ENCODE measurements at regions not wholly inside any gene's neighbourhood (a gene's known extent, or its start where the extent isn't known, plus 50 kb on each side); places are given as distances from the start of the nearest gene placed in this dataset.

DNA sequence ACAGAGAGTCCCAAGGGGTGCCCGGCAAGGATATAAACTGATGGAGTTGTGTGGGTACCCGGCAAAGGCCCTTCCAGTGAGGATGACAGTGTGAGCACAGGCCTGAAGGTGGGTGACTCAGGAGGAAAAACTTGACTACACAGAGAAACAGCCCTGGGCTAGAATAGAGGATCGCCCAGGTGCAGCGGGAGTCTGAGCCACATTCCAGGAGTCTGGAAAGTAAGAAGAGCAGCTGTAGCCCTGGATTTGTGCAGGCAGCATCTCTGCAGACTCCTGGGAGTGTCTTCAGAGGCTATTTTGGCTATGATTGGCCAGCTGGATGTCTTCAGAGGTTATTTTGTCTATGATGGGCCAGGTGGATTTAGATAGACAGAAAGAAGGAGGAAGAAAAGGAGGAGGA lies 367.6 kb upstream of the MKI67 start:
- no peak overlapping the region for H3K4me2 ChIP-seq (ENCODE audit: low read depth, low read length)
- no TSS peak for BruUV-seq (replicated peaks)
- no peak for FAIRE-seq
- no peak overlapping the region for H3K9ac ChIP-seq (ENCODE audit: insufficient read depth, low read depth, low read length)
- ChIA-PET CTCF (ENCODE audit: low intra/inter-chr PET ratio, low total read pairs) (no interaction called here), POLR2A (no interaction called here)
- ATAC-seq, result no peak
- DNase-seq (ENCODE audit: low spot score), result no peak
- H3K9me3 ChIP-seq (ENCODE audit: low read length), result no peaks in the 10 kb centered on the region
- no peaks in the 10 kb centered on the region for H3K4me1 ChIP-seq (ENCODE audit: insufficient read depth, low read length)
- in situ Hi-C loops (cut with HindIII; ENCODE audit: extremely low pct_ligation_motif_present, low pct_unique_long_range_greater_than_20kb), result no loop called here
- 4% methylated on average over 4 of the region's 4 CpGs for WGBS (ENCODE audit: low lambda C conversion rate)
- H3K27ac ChIP-seq (ENCODE audit: extremely low read length, insufficient read depth, low read length), result no peak overlapping the region
- no peak for TF ChIP-seq GLI4 (CRISPR knock-in tag; IDR thresholded peaks at IDR 0.05; ENCODE audit: borderline replicate concordance)
- TF ChIP-seq GABPA (IDR thresholded peaks at IDR 0.05; ENCODE audit: low read depth, low read length), result no peak
- TF ChIP-seq GABPA (CRISPR knock-in tag; IDR thresholded peaks at IDR 0.05; ENCODE audit: low read depth), result no peak
- no peak for TF ChIP-seq SALL2 (CRISPR knock-in tag; IDR thresholded peaks at IDR 0.05)
- TF ChIP-seq NFATC3 (CRISPR knock-in tag; IDR thresholded peaks at IDR 0.05), result no peak
- TF ChIP-seq ZNF503 (CRISPR knock-in tag; IDR thresholded peaks at IDR 0.05), result no peak
- no peak for TF ChIP-seq ATF1 (CRISPR knock-in tag; IDR thresholded peaks at IDR 0.05)
- H3K4me3 ChIP-seq (replicated peaks in 1 of 3; ENCODE audit: insufficient read depth in 1 of 3, low read depth in 2 of 3, low read length in 3 of 3), result no peak overlapping the region
- no peaks in the 10 kb centered on the region for H4K20me1 ChIP-seq (ENCODE audit: insufficient read depth, low read length)
- H3K79me2 ChIP-seq (ENCODE audit: insufficient read depth, low read length), result no peaks in the 10 kb centered on the region
- H2AFZ ChIP-seq (ENCODE audit: low read length), result no peak overlapping the region
- intact Hi-C loops (cut with micrococcal nuclease; ENCODE audit: unreplicated experiment), result no loop called here
- no peaks in the 10 kb centered on the region for H3K36me3 ChIP-seq (replicated peaks in 1 of 2; ENCODE audit: control insufficient read depth in 1 of 2, insufficient read depth in 2 of 2, low read length in 2 of 2)
- peaks cover 0 to 8% of the 10 kb centered on the region in 2 experiments; a peak in 3 of 5 replicates for H3K27me3 ChIP-seq (ENCODE audit: control insufficient read depth in 1 of 2, insufficient read depth in 2 of 2, low read length in 2 of 2)

DNA sequence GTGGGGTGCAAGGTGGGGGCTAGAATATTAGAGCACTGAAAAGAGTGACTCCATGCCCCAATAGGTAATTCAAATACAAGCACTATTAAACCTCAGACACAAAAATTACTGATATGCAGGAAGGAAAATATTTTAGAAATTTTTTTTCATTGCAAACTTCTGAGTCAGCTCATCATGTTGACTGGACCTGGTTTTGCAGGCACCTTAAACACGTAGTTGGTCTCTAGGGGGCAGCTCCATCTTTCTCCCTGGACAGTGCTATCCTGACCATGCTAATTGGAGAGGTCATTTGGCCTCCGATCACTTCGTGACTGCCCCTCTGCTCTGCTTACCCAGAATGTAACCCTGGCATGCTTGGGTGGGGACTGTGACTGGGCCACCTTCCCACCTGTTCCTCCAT lies 368.4 kb upstream of the MKI67 start:
- BruUV-seq (replicated peaks), result no TSS peak
- in situ Hi-C loops (cut with HindIII; ENCODE audit: extremely low pct_ligation_motif_present, low pct_unique_long_range_greater_than_20kb) (no loop called here), intact Hi-C loops (cut with micrococcal nuclease; ENCODE audit: unreplicated experiment) (no loop called here)
- Histone ChIP-seq H3K4me2 (ENCODE audit: low read depth, low read length) (no peak overlapping the region), H2AFZ (ENCODE audit: low read length) (no peak overlapping the region), H3K9me3 (ENCODE audit: low read length) (no peaks in the 10 kb centered on the region), H3K27ac (ENCODE audit: extremely low read length, insufficient read depth, low read length) (no peak overlapping the region), H3K79me2 (ENCODE audit: insufficient read depth, low read length) (no peaks in the 10 kb centered on the region), H3K27me3 (ENCODE audit: control insufficient read depth in 1 of 2, insufficient read depth in 2 of 2, low read length in 2 of 2) (peaks cover 0 to 8% of the 10 kb centered on the region in 2 experiments; a peak in 3 of 5 replicates), H3K9ac (ENCODE audit: insufficient read depth, low read depth, low read length) (no peak overlapping the region), H4K20me1 (ENCODE audit: insufficient read depth, low read length) (no peaks in the 10 kb centered on the region), H3K36me3 (replicated peaks in 1 of 2; ENCODE audit: control insufficient read depth in 1 of 2, insufficient read depth in 2 of 2, low read length in 2 of 2) (no peaks in the 10 kb centered on the region), H3K4me3 (replicated peaks in 1 of 3; ENCODE audit: insufficient read depth in 1 of 3, low read depth in 2 of 3, low read length in 3 of 3) (no peak overlapping the region), H3K4me1 (ENCODE audit: insufficient read depth, low read length) (no peaks in the 10 kb centered on the region)
- no peak for DNase-seq (ENCODE audit: low spot score)
- 3% methylated on average over 3 of the region's 3 CpGs for WGBS (ENCODE audit: low lambda C conversion rate)
- no peak for FAIRE-seq
- POLR2A ChIA-PET, result no interaction called here
- no peak for ATAC-seq
- TF ChIP-seq, protein P1, sequence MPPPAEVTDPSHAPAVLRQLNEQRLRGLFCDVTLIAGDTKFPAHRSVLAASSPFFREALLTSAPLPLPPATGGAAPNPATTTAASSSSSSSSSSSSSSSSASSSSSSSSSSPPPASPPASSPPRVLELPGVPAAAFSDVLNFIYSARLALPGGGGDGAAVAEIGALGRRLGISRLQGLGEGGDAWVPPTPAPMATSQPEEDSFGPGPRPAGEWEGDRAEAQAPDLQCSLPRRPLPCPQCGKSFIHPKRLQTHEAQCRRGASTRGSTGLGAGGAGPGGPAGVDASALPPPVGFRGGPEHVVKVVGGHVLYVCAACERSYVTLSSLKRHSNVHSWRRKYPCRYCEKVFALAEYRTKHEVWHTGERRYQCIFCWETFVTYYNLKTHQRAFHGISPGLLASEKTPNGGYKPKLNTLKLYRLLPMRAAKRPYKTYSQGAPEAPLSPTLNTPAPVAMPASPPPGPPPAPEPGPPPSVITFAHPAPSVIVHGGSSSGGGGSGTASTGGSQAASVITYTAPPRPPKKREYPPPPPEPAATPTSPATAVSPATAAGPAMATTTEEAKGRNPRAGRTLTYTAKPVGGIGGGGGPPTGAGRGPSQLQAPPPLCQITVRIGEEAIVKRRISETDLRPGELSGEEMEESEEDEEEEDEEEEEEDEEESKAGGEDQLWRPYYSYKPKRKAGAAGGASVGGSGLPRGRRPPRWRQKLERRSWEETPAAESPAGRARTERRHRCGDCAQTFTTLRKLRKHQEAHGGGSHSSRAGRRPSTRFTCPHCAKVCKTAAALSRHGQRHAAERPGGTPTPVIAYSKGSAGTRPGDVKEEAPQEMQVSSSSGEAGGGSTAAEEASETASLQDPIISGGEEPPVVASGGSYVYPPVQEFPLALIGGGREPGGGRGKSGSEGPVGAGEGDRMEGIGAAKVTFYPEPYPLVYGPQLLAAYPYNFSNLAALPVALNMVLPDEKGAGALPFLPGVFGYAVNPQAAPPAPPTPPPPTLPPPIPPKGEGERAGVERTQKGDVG (CRISPR knock-in tag; IDR thresholded peaks at IDR 0.05; ENCODE audit: borderline replicate concordance), result no peak
- no peak for TF ChIP-seq SRSF1 (optimal IDR thresholded peaks at IDR 0.05; ENCODE audit: low read depth, low read length)
- CTCF ChIA-PET (ENCODE audit: low intra/inter-chr PET ratio, low total read pairs), result no interaction called here

Data from HepG2 (cell line).